Mammary epithelial cell (primary cell): ENCODE measurements at regions not wholly inside any gene's neighbourhood (a gene's known extent, or its start where the extent isn't known, plus 50 kb on each side); places are given as distances from the start of the nearest gene placed in this dataset.

ENCODE experiments used
- CTCF ChIP-seq, 2 donors: IDR thresholded peaks in 1 of 2; conservative IDR thresholded peaks in 1 of 2; 2 replicates each; pipeline ENCODE4 v1.5.1; 2011 to 2012; ENCODE audit warnings: inconsistent platforms in 2 of 2, low read length in 2 of 2, mild to moderate bottlenecking in 2 of 2, control low read depth in 1 of 2, low read depth in 1 of 2; ENCODE audit not compliant: insufficient read depth in 1 of 2; ENCODE audit errors: extremely low read depth in 1 of 2
- EZH2 ChIP-seq: IDR thresholded peaks from 2 replicates; pipeline ENCODE4 v1.6.1; 2012; ENCODE audit warnings: low read length, inconsistent platforms, borderline replicate concordance

GRCh38 chr13:69468624-69469023 is 639.0 kb upstream of the ATXN8OS start:
- TF ChIP-seq CTCF (conservative IDR thresholded peaks at IDR 0.05 in 1 of 2, IDR thresholded peaks at IDR 0.05 in 1 of 2; ENCODE audit: extremely low read depth in 1 of 2, insufficient read depth in 1 of 2, low read depth in 1 of 2, low read length in 2 of 2) = no peak
- no peak for TF ChIP-seq EZH2
